ENCODE measurements at regions not wholly inside any gene's neighbourhood (a gene's known extent, or its start where the extent isn't known, plus 50 kb on each side); places are given as distances from the start of the nearest gene placed in this dataset.
"Not testable (repeated sequence)": the region's sequence is repeated elsewhere in the genome, so short reads cannot be mapped to it uniquely, and the experiment has no call there.

- not testable (repeated sequence) for TF ChIP-seq CTCF (conservative IDR thresholded peaks at IDR 0.05; ENCODE audit: low read depth in 2 of 2); POLR2AphosphoS5 (IDR thresholded peaks at IDR 0.05; ENCODE audit: low read depth); CREB1 (CRISPR knock-in tag; IDR thresholded peaks at IDR 0.05; ENCODE audit: low read depth); EZH2 (IDR thresholded peaks at IDR 0.05; ENCODE audit: low read depth, unreplicated experiment); EZH2phosphoT487 (IDR thresholded peaks at IDR 0.05; ENCODE audit: unreplicated experiment); JUNB (IDR thresholded peaks at IDR 0.05; ENCODE audit: unreplicated experiment); REST (IDR thresholded peaks at IDR 0.05; ENCODE audit: unreplicated experiment); ZNF114 (CRISPR knock-in tag; IDR thresholded peaks at IDR 0.05); ZNF462 (CRISPR knock-in tag; IDR thresholded peaks at IDR 0.05)
Measured at GRCh38 chr5:145517588-145517987, 317.6 kb downstream of the PRELID2 start.

Measured in GM23338 (cell line).